HK-2 (cell line): ENCODE measurements at regions not wholly inside any gene's neighbourhood (a gene's known extent, or its start where the extent isn't known, plus 50 kb on each side); places are given as distances from the start of the nearest gene placed in this dataset.
"Not testable (repeated sequence)": the region's sequence is repeated elsewhere in the genome, so short reads cannot be mapped to it uniquely, and the experiment has no call there.

Experiments used
- DNase-seq: peaks from one replicate; pipeline ENCODE4 v3.0.0-alpha.2; 2018; ENCODE audit not compliant: unreplicated experiment

- no peak for DNase-seq
Measured at GRCh38 chr10:130351466-130352290, 215.5 kb downstream of the GLRX3 start.

- DNase-seq, result no peak
Measured at GRCh38 chr10:130352291-130352645, 216.1 kb downstream of the GLRX3 start.

DNA sequence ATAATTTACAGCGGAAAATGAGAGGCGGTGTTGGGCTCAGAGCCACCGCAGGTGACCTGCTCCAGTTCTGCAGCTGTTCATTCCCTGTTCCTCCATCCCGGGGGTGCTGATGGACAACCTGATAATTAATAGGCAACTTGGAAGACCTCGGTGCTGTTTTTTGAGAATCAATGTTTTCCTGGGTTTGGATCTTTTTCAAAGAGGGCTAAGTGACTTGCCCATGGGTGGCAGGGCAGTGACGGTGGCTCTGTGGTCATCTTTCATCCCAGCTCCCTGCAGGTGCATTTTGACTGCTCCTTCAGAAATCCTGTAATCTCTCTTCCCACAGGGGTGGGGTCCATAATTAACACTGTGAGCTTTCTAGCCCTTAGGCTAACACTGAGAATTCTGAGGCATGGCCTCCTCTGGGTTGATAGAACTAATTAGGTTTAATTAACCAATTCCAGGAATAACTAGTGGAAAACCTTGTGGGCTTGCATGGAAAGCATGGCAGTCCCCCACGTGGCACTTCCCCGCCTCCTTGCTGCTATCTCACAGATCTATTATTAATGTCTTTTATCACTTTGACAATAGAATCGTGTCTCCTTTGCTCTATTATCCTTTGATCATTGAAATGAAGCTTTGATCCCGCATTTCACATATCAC, 217.9 kb downstream of the GLRX3 start:
- DNase-seq, result no peak

DNA sequence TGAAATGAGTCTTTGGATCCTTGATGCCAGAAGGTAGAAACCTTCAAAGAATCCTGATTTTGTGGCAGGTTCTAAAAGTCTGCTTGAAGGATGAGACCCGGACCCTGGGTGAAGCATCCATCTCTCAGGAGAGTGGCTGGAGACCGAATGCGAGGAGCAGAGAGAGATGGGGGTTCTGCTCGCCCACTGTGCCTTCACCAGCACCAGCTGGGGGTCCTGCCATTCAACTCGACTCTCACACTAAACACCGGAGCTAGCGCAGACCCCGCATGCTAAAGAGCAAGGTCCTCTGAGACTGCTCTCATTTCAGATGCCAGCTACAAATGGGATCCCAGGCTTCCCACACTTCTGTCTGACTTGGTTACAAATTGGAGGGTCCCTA, 218.4 kb downstream of the GLRX3 start:
- no peak for DNase-seq

GRCh38 chr10:130354976-130355795, 219.0 kb downstream of the GLRX3 start:
- no peak for DNase-seq

GRCh38 chr10:130356429-130356828, 220.2 kb downstream of the GLRX3 start:
- DNase-seq, result not testable (repeated sequence)

GRCh38 chr10:130357226-130357625, 221.0 kb downstream of the GLRX3 start:
- no peak for DNase-seq

DNA sequence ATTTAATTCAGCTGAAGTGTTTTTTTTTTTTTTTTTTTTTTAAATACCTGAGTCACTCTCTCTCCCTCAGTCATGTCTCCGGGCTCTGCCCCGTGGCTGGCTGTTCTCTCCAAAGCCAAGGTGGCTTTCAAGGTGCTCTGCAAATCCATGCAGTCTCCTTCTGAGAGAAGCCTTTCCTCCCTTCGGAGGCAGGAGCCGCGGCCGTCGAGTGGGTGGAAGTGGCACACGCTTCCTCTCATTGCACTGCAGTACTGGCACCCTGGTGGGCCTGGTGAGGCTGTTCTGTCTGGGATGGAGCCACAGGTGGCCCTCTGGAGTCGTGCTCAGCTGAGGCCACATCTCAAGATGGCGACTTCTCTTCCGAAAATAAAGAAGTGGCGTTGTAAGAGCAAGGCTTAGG, 221.8 kb downstream of the GLRX3 start:
- no peak for DNase-seq

DNA sequence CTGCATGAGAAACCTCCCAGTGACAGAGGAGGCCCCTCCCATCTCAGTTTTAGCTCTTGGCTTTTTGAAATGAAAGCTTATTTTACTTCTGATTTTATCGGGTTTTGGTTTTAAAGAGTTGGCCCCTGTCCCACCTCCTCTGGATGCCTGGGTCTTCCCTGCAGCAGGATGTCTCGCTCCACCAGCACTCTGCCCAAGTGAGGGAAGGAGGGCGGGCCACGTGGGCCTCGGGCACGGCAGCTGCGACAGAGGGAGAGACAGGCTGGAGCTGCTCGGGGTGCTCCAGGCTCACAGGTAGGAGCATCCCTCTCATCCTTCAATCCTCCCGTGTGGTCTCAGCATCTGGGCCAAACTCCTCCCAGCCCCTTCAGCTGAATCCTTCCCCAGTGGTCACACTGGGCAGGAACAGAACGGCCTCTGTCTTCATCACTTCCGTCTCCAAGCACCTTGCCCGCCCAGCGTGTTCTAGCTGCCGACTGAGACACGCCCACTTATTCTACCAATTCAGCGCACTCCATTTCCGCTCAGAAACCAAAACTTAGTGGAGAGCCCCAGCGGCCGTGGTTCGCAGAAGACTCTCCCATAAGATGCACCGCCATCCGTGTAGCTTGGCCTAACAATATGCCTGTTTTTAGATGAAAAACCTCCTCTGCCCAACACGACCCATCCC, 222.9 kb downstream of the GLRX3 start:
- no peak for DNase-seq

GRCh38 chr10:130359711-130360110, 223.5 kb downstream of the GLRX3 start:
- no peak for DNase-seq

GRCh38 chr10:130360826-130361311, 224.7 kb downstream of the GLRX3 start:
- DNase-seq, result no peak

GRCh38 chr10:130361351-130362105, 225.3 kb downstream of the GLRX3 start:
- DNase-seq, result no peak

- DNase-seq, result peak; percentile 17
Measured at GRCh38 chr10:130362308-130362761, 226.1 kb downstream of the GLRX3 start.

DNA sequence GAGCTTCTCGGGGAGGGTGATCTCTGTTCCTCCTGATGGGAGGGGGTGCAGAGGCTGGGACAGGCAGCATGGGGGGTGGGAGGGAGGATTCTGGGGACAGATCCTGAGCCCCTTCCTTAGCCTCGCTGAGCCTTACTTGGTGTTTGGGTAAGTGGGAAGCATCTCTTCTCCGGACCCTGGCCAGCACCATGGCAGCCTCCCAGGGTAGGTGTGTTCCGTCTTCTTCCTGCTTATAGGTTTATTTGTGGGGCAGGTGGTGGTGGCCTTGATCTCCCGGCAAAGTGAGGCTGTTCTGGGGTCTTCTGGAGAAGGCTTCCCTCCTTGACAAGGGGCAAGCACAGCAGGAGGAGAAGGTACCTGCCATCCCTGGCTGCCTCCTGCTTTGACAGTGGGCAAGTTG, 226.9 kb downstream of the GLRX3 start:
- no peak for DNase-seq

GRCh38 chr10:130363899-130364445, 227.8 kb downstream of the GLRX3 start:
- no peak for DNase-seq

DNA sequence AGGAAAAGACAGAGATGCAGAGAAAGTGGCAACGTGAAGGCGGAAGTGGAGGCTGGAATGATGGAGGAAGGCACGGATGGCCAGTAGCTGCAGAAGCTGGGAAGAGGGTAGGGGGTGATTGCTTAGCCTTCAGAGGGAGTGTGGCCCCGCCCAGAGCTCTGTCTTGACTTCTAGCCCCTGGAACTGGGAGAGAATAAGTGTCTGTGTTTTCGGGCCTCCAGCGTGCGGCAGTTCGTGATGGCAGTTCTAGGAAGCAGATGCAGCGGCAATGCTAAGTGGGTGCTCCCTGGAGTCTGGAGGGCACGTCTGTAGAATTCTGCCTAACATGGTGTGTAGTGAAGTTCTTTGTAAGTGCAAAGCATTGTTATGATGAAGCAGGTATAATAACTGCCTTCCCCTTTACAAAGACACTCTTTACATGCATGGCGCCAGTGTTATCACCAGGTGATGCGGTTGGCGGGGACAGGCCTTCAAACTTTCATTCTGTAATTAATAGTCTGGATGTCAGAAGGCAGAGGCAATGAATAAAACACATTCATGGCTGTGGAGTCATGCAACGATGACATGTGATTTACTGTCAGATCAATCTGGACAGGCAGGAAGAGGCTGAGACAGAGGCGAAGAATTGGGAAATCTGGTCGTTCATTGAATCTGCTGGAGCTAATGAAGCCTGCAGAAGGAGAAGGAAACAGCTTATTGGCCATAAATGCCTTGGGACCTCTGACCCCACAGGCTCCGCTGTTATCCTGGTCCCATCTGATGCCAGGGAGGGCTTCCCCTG, 228.6 kb downstream of the GLRX3 start:
- DNase-seq, result no peak

DNA sequence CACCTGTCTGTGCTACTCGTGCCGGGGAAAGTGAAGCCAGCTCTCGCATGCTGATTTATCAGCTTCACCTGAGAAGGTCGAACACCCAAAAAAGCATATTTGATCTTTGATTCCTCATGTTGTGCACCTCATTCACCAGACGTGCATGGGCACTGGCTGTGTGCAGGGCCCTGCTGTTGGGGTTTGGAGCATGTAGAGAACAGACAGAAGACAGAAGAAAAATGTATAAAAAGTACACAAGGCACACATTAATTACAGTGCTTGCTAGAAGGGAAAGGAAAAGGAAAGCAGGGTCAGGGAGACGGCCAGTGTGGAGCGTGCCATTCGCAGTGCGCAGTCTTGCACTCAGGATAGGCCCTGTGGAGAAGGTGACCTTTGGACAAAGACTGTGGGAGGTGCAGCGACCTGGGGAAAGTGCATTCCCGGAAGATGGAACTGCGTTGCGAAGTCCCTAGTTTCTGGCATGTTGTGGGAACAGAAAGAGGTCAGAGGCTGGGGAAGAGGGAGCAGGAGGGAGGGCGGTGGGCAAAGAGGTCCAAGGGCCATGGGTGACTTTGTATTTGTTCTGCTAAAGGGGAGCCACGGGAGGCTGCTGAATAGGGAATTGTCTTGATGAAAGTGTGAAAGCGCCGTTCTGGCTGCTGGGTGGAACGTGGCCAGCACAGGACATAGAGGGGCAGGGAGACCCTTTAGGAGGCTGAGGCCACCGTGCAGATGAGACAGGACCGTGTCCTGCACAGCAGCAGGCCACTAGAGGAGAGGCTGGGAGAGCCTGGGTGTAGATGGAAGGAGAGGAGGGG, 232.8 kb downstream of the GLRX3 start:
- DNase-seq, result no peak

DNA sequence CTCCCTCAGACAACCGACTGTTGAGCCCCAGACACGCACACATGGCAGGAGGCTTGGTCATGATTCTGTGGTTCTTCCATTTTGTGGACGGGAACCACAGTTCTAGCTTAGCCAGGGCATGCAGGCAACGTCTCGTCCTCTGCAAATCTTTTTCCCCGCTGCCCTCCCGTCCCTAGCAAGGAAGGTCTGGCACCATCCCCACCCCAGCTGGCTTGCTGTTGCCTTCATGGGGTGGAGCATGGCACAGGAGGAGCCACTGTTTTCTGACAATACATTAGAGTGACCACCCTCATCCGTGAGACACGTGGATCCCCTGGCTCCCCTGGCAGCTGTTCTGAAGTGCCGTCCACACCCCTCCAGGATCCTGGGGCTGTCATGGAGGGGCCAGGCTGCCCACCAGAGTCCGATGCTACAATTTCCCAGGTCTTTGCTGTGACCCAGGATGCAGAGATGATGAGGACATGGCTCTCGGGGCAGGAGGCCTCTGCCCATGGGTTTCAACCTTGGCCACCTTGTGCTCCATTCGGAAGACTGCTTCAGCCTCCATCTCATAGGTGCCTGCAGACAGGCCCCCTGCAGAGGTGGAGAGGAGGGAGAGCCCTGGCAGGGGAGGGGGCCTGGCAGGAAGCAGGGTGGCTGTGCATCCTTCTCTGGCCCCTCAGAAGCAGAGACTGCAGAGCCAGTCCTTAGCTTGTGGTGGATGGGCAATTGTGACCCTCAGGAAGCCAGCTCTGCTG, 233.6 kb downstream of the GLRX3 start:
- DNase-seq, result no peak
